HepG2 (cell line): ENCODE measurements at regions not wholly inside any gene's neighbourhood (a gene's known extent, or its start where the extent isn't known, plus 50 kb on each side); places are given as distances from the start of the nearest gene placed in this dataset.

ENCODE experiments used
- DNMT3B ChIP-seq: conservative IDR thresholded peaks from 2 replicates; pipeline ENCODE4 v1.6.1; 2016; ENCODE audit warnings: missing biosample characterization, control low read depth
- GTF3A ChIP-seq: sonication (generic); formaldehyde crosslinking; conservative IDR thresholded peaks from 2 replicates; pipeline ENCODE4 v1.4.0; 2020; ENCODE audit warnings: mild to moderate bottlenecking, missing genetic modification reagents
- HNRNPUL1 ChIP-seq: fragments of 200-400 bp; formaldehyde crosslinking; IDR thresholded peaks from 2 replicates; pipeline ENCODE4 v1.6.1; 2017; ENCODE audit warnings: low read depth, mild to moderate bottlenecking, low read length, moderate library complexity
- KAT8 ChIP-seq: IDR thresholded peaks from 2 replicates; pipeline ENCODE4 v1.6.1; 2016; ENCODE audit warnings: missing genetic modification reagents, missing compliant biosample characterization
- KDM6A ChIP-seq: IDR thresholded peaks from 2 replicates; pipeline ENCODE4 v1.6.1; 2016; ENCODE audit warnings: low read depth
- KMT2A ChIP-seq: sonication (generic); formaldehyde crosslinking; IDR thresholded peaks from 2 replicates; pipeline ENCODE4 v1.4.0; 2020; ENCODE audit warnings: missing genetic modification reagents
- MTF2 ChIP-seq: sonication (generic); formaldehyde crosslinking; IDR thresholded peaks from 2 replicates; pipeline ENCODE4 v1.5.0; 2020; ENCODE audit warnings: missing genetic modification reagents, borderline replicate concordance
- NCOA2 ChIP-seq: sonication (generic); formaldehyde crosslinking; IDR thresholded peaks from 2 replicates; pipeline ENCODE4 v1.8.0; 2022; ENCODE audit warnings: inconsistent platforms
- PHF21A ChIP-seq: sonication (generic); formaldehyde crosslinking; IDR thresholded peaks from 2 replicates; pipeline ENCODE4 v1.5.0; 2020; ENCODE audit warnings: mild to moderate bottlenecking, missing genetic modification reagents
- REPIN1 ChIP-seq: sonication (generic); formaldehyde crosslinking; IDR thresholded peaks from 2 replicates; pipeline ENCODE4 v1.8.0; 2022; ENCODE audit warnings: missing genetic modification reagents, low read depth, mild to moderate bottlenecking, borderline replicate concordance
- ZNF20 ChIP-seq: sonication (generic); formaldehyde crosslinking; IDR thresholded peaks from 2 replicates; pipeline ENCODE4 v1.4.0; 2020; ENCODE audit warnings: mild to moderate bottlenecking, moderate library complexity, missing genetic modification reagents
- ZNF343 ChIP-seq: sonication (generic); formaldehyde crosslinking; IDR thresholded peaks from 2 replicates; pipeline ENCODE4 v1.4.0; 2020; ENCODE audit warnings: mild to moderate bottlenecking, missing genetic modification reagents
- ZNF501 ChIP-seq: sonication (generic); formaldehyde crosslinking; IDR thresholded peaks from 2 replicates; pipeline ENCODE4 v1.5.1; 2020; ENCODE audit warnings: mild to moderate bottlenecking, moderate library complexity, missing genetic modification reagents
- ZNF660 ChIP-seq: sonication (generic); formaldehyde crosslinking; IDR thresholded peaks from 2 replicates; pipeline ENCODE4 v1.5.1; 2020; ENCODE audit warnings: mild to moderate bottlenecking, low read depth, missing genetic modification reagents, borderline replicate concordance
- ZNF703 ChIP-seq: sonication (generic); formaldehyde crosslinking; IDR thresholded peaks from 2 replicates; pipeline ENCODE4 v1.5.1; 2020; ENCODE audit warnings: missing genetic modification reagents, mild to moderate bottlenecking, moderate library complexity, borderline replicate concordance
- ZNF788 ChIP-seq: sonication (generic); formaldehyde crosslinking; IDR thresholded peaks from 2 replicates; pipeline ENCODE4 v1.5.0; 2020; ENCODE audit warnings: mild to moderate bottlenecking, missing genetic modification reagents, borderline replicate concordance
- TF ChIP-seq, protein P1 (sequence below): sonication (generic); formaldehyde crosslinking; IDR thresholded peaks from 2 replicates; pipeline ENCODE4 v1.4.0; 2020; ENCODE audit warnings: missing genetic modification reagents
- TF ChIP-seq, protein P2 (sequence below): sonication (generic); formaldehyde crosslinking; IDR thresholded peaks from 2 replicates; pipeline ENCODE4 v1.8.0; 2023; ENCODE audit warnings: mild to moderate bottlenecking, missing genetic modification reagents
- TF ChIP-seq, protein P3 (sequence below): sonication (generic); formaldehyde crosslinking; IDR thresholded peaks from 2 replicates; pipeline ENCODE4 v1.8.0; 2022; ENCODE audit warnings: mild to moderate bottlenecking, missing genetic modification reagents; ENCODE audit not compliant: insufficient replicate concordance
- TF ChIP-seq, protein P4 (sequence below): sonication (generic); formaldehyde crosslinking; conservative IDR thresholded peaks from 2 replicates; pipeline ENCODE4 v1.4.0; 2020; ENCODE audit warnings: mild to moderate bottlenecking, missing genetic modification reagents, moderate library complexity
- TF ChIP-seq, protein P5 (sequence below): sonication (generic); formaldehyde crosslinking; IDR thresholded peaks from 2 replicates; pipeline ENCODE4 v1.8.0; 2022; ENCODE audit warnings: mild to moderate bottlenecking, missing genetic modification reagents, moderate library complexity

DNA sequence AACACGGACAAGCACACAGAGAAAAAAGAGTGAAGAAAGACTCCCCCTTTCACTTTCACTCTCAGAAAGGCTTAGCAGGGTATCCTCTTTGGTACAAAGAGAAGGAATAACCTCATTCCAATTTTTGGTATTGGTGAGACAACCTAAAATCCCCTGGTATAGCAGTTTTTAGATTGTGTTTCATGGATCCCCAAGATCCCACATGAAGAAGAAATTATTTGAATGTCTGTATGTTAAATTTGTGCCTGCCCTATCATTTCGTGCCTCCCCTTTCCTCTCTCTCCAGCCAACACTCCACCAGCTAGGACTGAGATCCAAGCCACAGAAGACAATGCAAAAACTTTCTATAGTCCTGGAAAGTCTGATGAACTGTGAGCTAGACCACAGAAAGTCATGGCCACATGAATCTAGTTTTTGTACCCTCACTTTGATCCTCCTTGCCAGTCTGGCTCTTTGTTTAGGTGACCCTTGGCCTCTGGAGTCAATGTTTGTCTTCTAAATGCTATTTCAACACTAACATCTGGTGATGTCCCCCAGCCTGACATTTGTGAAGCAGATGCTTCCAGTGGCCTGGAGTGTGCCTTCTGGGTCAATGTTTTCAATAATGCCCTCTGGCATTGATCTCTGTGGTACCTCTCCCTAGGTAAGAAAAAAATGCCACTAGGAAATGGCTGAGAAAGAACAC is 181.9 kb upstream of the BMP4 start (continued):
- TF ChIP-seq, protein P1, sequence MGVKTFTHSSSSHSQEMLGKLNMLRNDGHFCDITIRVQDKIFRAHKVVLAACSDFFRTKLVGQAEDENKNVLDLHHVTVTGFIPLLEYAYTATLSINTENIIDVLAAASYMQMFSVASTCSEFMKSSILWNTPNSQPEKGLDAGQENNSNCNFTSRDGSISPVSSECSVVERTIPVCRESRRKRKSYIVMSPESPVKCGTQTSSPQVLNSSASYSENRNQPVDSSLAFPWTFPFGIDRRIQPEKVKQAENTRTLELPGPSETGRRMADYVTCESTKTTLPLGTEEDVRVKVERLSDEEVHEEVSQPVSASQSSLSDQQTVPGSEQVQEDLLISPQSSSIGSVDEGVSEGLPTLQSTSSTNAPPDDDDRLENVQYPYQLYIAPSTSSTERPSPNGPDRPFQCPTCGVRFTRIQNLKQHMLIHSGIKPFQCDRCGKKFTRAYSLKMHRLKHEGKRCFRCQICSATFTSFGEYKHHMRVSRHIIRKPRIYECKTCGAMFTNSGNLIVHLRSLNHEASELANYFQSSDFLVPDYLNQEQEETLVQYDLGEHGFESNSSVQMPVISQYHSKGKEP = no peak
- TF ChIP-seq HNRNPUL1 (no peak), ZNF343 (CRISPR knock-in tag) (no peak), MTF2 (no peak), KDM6A (CRISPR knock-in tag) (peak; percentile 94), ZNF660 (CRISPR knock-in tag) (no peak), REPIN1 (CRISPR knock-in tag) (peak; percentile 77; the same call in 1 of the 2 replicates), ZNF788 (CRISPR knock-in tag) (peak; percentile 84; the same call in 1 of the 2 replicates), ZNF501 (CRISPR knock-in tag) (no peak; the same call in 1 of the 2 replicates), KMT2A (CRISPR knock-in tag) (peak; percentile 34; the same call in 1 of the 2 replicates), NCOA2 (CRISPR knock-in tag) (peak; percentile 99), DNMT3B (peak; percentile 75; the same call in 1 of the 2 replicates), ZNF20 (CRISPR knock-in tag) (no peak), KAT8 (peak; percentile 86), ZNF703 (CRISPR knock-in tag) (peak; percentile 38; the same call in 1 of the 2 replicates), PHF21A (CRISPR knock-in tag) (peak; percentile 94), GTF3A (CRISPR knock-in tag) (no peak)
- TF ChIP-seq, protein P2, sequence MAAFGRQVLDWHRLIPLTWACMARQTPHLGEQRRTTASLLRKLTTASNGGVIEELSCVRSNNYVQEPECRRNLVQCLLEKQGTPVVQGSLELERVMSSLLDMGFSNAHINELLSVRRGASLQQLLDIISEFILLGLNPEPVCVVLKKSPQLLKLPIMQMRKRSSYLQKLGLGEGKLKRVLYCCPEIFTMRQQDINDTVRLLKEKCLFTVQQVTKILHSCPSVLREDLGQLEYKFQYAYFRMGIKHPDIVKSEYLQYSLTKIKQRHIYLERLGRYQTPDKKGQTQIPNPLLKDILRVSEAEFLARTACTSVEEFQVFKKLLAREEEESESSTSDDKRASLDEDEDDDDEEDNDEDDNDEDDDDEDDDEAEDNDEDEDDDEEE = 0 out of 2 replicates have a peak, but pooled peaks have one; percentile 28
- TF ChIP-seq, protein P3, sequence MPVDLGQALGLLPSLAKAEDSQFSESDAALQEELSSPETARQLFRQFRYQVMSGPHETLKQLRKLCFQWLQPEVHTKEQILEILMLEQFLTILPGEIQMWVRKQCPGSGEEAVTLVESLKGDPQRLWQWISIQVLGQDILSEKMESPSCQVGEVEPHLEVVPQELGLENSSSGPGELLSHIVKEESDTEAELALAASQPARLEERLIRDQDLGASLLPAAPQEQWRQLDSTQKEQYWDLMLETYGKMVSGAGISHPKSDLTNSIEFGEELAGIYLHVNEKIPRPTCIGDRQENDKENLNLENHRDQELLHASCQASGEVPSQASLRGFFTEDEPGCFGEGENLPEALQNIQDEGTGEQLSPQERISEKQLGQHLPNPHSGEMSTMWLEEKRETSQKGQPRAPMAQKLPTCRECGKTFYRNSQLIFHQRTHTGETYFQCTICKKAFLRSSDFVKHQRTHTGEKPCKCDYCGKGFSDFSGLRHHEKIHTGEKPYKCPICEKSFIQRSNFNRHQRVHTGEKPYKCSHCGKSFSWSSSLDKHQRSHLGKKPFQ = peak; percentile 55
- TF ChIP-seq, protein P4, sequence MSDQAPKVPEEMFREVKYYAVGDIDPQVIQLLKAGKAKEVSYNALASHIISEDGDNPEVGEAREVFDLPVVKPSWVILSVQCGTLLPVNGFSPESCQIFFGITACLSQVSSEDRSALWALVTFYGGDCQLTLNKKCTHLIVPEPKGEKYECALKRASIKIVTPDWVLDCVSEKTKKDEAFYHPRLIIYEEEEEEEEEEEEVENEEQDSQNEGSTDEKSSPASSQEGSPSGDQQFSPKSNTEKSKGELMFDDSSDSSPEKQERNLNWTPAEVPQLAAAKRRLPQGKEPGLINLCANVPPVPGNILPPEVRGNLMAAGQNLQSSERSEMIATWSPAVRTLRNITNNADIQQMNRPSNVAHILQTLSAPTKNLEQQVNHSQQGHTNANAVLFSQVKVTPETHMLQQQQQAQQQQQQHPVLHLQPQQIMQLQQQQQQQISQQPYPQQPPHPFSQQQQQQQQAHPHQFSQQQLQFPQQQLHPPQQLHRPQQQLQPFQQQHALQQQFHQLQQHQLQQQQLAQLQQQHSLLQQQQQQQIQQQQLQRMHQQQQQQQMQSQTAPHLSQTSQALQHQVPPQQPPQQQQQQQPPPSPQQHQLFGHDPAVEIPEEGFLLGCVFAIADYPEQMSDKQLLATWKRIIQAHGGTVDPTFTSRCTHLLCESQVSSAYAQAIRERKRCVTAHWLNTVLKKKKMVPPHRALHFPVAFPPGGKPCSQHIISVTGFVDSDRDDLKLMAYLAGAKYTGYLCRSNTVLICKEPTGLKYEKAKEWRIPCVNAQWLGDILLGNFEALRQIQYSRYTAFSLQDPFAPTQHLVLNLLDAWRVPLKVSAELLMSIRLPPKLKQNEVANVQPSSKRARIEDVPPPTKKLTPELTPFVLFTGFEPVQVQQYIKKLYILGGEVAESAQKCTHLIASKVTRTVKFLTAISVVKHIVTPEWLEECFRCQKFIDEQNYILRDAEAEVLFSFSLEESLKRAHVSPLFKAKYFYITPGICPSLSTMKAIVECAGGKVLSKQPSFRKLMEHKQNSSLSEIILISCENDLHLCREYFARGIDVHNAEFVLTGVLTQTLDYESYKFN (CRISPR knock-in tag) = peak; percentile 99
- TF ChIP-seq, protein P5, sequence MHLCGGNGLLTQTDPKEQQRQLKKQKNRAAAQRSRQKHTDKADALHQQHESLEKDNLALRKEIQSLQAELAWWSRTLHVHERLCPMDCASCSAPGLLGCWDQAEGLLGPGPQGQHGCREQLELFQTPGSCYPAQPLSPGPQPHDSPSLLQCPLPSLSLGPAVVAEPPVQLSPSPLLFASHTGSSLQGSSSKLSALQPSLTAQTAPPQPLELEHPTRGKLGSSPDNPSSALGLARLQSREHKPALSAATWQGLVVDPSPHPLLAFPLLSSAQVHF (CRISPR knock-in tag) = no peak
